Esophagus muscularis mucosa (tissue), 4 donors: ENCODE measurements at regions not wholly inside any gene's neighbourhood (a gene's known extent, or its start where the extent isn't known, plus 50 kb on each side); places are given as distances from the start of the nearest gene placed in this dataset.

ENCODE experiments used
- EP300 ChIP-seq: sonication (generic); formaldehyde crosslinking; IDR thresholded peaks from one replicate; pipeline ENCODE4 v1.6.1; 2017; ENCODE audit warnings: antibody characterized with exemption
- POLR2A ChIP-seq: fragments of 450-650 bp; IDR thresholded peaks from one replicate; pipeline ENCODE4 v1.6.1; 2017; ENCODE audit warnings: antibody characterized with exemption, moderate library complexity, mild to moderate bottlenecking, low read depth
- POLR2AphosphoS5 ChIP-seq, 2 donors: sonication (generic); formaldehyde crosslinking; IDR thresholded peaks; one replicate each; pipeline ENCODE4 v1.6.1; 2017; ENCODE audit warnings: antibody characterized with exemption in 2 of 2
- TF ChIP-seq, protein P1 (sequence below), 3 experiments: fragments of 200-600 bp in 2 of 3; fragments of 450-650 bp in 1 of 3; sonication (generic) in 2 of 3; IDR thresholded peaks; one replicate each; pipeline ENCODE4 v1.5.1; 2017 to 2019; ENCODE audit warnings: antibody characterized with exemption in 3 of 3, mild to moderate bottlenecking in 2 of 3, moderate library complexity in 1 of 3

DNA sequence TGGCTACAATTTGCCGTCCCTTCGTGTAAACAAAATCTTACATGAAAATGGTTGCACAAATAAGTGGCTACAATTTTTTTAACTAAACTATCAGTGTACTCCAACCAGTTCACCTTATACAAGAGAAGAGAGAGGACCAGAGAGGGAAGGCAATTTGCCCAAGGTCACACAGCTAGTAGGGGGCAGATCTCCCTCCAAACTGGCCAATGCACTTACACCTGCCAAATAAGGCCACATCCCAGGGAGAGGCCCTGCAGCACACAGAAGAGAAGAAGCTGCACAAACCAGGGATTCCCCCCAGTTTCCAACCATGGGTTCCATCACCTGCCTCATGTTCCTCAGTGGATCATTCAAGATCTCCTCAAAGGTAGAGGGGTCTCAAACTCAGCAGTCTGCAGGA lies 349.9 kb downstream of the SOX9 start:
- TF ChIP-seq POLR2AphosphoS5 (IDR thresholded peaks at IDR 0.05) (no peak), POLR2A (no peak), EP300 (no peak)
- TF ChIP-seq, protein P1, sequence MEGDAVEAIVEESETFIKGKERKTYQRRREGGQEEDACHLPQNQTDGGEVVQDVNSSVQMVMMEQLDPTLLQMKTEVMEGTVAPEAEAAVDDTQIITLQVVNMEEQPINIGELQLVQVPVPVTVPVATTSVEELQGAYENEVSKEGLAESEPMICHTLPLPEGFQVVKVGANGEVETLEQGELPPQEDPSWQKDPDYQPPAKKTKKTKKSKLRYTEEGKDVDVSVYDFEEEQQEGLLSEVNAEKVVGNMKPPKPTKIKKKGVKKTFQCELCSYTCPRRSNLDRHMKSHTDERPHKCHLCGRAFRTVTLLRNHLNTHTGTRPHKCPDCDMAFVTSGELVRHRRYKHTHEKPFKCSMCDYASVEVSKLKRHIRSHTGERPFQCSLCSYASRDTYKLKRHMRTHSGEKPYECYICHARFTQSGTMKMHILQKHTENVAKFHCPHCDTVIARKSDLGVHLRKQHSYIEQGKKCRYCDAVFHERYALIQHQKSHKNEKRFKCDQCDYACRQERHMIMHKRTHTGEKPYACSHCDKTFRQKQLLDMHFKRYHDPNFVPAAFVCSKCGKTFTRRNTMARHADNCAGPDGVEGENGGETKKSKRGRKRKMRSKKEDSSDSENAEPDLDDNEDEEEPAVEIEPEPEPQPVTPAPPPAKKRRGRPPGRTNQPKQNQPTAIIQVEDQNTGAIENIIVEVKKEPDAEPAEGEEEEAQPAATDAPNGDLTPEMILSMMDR (IDR thresholded peaks at IDR 0.05): no peak
